Activated CD4-positive, CD25-positive, alpha-beta regulatory T cell (primary cell): ENCODE measurements at regions not wholly inside any gene's neighbourhood (a gene's known extent, or its start where the extent isn't known, plus 50 kb on each side); places are given as distances from the start of the nearest gene placed in this dataset.
"Not testable (repeated sequence)": the region's sequence is repeated elsewhere in the genome, so short reads cannot be mapped to it uniquely, and the experiment has no call there.

Experiments
- DNase-seq, 4 experiments: peaks; one replicate each; lab custom pipeline; 2025; lab: John Stamatoyannopoulos, UW

DNA sequence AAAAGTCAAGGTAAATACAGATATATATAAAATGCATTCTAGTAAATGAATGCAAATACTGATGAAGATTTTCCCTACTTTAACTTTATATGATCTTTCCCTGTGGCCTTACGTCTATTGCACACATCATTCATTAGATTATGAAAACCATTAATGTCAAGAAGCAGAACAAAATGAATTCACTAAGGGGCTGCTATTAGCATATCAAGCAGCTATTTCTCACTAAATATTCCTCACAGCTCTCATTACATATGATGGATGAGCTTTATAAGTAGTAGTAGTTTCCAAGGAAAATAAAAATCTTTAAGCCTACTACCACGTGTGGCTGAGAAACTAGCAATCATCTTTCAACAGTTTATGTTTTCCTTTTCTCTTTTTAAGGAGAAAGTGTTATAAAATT lies 702.8 kb upstream of the SLC39A10 start:
- no peak for DNase-seq

- no peak for DNase-seq
Measured at GRCh38 chr2:194946826-194947225, 710.2 kb upstream of the SLC39A10 start.

DNA sequence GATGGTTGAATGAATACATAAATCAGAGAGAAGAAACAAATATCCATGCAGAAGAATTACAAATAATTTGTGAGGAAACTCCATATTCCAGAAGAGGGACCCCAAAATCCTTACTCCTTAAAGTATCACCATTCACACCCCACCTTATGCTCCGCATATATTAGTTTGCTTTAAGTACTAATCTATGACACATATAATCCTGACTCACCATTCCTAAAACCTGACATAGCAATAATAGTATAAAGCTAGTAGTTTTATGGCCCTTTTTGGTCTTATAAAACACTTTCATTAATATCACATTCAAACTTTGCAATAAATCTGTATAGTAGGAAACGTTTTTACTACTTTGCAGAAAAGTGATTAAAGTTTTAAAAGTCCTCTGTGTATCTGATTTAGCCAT lies 719.0 kb upstream of the SLC39A10 start:
- no peak for DNase-seq

GRCh38 chr2:194927489-194927888 lies 729.5 kb upstream of the SLC39A10 start:
- no peak for DNase-seq

GRCh38 chr2:194926873-194927272 lies 730.2 kb upstream of the SLC39A10 start:
- DNase-seq = no peak

DNA sequence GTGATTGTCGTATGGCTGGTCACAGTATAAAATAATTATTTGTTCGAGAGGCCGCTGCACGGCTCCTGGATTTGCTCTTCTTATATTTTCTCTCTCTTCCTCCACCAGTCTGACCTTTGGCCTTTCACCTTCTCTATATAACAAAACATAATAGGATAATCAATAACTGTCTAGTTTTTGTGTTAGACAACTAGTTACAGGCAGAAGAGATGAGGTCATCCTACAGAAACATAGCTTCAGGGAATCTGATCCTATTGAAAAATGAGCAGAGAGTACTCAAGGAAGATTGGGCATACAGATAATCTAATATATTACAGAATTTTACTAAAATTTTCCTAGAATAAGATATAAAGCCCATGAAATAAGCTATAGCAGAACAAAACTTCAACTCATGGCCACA lies 731.3 kb upstream of the SLC39A10 start:
- no peak for DNase-seq

DNA sequence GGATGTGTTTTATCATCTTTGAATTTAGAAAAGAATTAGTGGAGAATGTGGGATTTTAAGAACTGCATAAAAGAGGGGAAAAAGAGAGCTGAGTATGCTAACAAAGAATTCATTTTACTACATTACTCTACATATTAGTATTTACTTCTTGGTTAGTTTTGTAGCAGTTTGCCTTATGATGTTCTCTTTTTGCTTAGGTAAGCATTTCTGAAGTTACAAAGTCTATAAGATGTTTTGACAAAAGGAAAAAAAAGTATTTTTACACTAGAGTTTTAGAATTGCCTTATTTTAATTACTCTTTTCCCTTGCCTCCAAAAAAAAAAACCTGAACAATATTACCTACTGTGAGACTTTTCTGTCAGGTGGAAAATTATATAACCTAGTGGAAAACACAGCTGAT lies 739.5 kb upstream of the SLC39A10 start:
- no peak for DNase-seq

DNA sequence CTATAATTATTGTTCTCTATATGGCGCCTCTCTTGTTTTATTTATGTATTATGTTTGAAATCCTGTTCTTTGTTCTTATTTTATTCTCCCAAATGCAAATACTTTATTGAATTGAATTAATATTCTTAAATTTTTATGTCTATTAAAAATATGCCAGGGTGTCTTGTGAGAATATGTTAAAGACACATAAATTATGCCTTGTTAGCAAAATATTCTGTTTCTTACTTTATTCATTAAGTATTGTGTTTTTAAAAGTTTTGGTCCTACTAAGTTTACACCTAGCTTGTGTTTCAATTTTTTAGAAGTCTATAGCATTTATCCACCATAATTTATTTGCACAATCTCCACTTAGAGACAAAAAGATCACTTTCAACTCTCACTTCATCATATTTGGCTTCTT lies 741.5 kb upstream of the SLC39A10 start:
- no peak for DNase-seq

- no peak for DNase-seq
Measured at GRCh38 chr2:194907569-194907968, 749.5 kb upstream of the SLC39A10 start.

DNA sequence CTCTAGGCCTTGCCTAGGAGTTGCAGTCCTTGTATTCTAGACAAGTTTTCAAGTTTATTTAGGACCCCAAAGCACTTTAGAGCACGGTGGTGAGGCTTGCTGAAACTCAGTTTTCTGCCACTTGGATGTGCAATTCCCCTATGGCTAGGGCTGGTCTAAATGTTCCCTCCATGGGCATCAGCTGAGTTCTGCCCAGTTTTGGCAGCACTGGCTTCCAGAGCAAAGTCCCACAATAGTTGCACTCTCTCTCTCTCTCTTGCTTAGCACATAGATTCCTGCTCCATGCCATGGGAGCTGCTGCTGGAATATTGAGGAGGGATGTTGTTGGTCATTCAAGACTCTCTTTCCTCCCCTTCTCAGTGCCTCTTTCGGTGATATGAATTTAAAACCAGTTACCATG lies 760.2 kb upstream of the SLC39A10 start:
- DNase-seq = no peak

- no peak for DNase-seq
Measured at GRCh38 chr2:194883711-194884110, 773.3 kb upstream of the SLC39A10 start.

DNA sequence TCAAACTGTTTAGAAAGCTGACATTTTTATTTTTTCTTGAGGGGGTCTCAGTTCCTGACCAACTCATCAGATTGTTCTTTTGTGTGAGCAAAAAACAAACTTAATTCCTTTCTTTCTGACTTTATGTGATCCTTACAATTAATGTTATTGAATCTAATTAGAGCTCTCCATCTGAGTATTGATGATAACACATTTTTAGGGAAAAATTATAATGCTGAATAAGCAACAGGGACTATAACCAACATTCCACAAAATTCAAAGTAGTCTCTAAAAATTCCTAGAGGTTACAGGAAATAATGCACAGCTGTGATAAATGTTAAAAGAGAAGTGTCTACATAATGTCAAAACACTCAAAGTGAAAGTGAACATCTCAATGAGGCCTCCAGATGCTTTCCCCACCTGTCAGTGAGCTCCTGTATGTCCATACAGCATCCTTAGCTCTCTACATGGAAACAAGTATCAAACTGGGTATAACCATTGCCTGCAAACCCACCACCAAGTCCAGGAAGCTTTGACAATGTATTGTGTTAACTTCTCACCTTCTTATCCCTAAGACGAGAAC lies 786.0 kb upstream of the SLC39A10 start:
- DNase-seq = no peak

GRCh38 chr2:194867328-194867727 lies 789.7 kb upstream of the SLC39A10 start:
- DNase-seq = no peak

DNA sequence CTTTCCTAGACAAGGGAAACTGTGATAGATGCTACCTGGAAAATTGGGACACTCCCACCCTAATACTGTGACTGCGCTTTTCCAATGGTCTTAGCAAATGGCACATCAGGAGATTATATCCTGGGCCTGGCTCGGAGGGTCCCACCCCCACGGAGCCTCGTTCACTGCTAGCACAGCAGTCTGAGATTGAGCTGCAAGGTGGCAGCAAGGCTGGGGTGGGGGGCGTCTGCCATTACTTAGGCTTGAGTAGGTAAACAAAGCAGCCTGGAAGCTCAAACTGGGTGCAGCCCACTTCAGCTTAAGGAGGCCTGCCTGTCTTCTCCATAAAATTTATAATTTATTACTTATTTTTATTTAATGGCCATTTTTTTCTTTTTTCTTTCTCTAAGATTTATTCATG lies 802.1 kb upstream of the SLC39A10 start:
- DNase-seq = no peak

DNA sequence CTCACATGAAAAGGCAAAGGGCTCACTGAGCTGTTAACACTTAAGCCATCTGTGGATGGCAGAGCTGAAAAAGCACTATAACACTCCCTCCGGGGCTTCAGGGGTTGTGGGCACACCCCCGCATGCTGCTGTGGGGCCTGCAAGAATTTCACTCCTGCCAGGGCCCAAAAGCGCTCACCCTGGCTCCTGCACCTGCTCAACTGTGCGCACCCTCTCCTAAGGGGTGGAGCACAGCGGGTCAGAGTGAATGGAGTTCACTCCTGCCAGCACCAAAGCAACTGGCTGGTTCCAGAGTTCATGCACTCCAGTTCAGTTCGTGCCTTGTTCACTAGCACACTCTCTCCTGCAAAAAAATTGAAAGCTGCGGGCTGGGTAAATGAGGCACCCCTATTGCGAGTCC lies 814.2 kb upstream of the SLC39A10 start:
- no peak for DNase-seq

GRCh38 chr2:194834371-194834770 lies 822.7 kb upstream of the SLC39A10 start:
- not testable (repeated sequence) for DNase-seq

DNA sequence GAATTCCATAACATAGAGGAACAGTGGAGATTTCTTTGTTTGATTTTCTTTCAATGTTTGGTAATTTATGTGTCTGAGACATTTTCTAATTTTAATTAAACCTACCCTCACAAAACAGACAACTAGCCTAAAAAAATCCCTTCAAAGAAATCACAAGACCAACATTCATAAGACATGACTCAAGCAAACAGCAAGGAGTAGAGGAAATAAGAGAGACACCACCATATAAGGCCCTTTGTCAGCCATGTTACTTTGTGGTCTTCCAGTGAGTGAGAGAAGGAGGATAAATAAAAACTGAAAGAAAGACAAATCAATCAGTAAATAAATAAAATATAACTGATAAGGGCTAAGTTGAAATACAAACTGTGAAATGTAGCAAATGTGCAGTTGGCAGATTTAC lies 830.8 kb upstream of the SLC39A10 start:
- DNase-seq = no peak

GRCh38 chr2:194824450-194824849 lies 832.6 kb upstream of the SLC39A10 start:
- DNase-seq = no peak

- no peak for DNase-seq
Measured at GRCh38 chr2:194822657-194823056, 834.4 kb upstream of the SLC39A10 start.

DNA sequence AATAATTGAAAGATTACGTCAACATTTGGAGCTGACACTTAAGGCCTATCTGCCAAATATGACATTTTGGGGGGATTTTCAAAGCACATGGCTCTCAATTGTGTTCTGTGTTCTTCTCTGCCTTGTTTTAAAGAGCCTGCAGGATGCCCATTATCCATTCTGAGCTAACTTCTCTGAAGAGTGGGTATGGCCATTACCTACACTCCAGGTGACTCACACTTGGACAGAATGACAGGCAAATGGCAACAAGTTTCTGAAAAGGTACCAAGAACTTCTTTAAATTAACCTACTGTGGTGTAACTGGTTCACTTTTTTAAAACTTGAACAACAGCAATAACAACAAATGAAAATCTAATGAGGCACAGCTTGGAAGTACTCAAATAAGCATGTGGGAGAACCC lies 834.9 kb upstream of the SLC39A10 start:
- DNase-seq = no peak

GRCh38 chr2:194819367-194819766 lies 837.7 kb upstream of the SLC39A10 start:
- DNase-seq = no peak

DNA sequence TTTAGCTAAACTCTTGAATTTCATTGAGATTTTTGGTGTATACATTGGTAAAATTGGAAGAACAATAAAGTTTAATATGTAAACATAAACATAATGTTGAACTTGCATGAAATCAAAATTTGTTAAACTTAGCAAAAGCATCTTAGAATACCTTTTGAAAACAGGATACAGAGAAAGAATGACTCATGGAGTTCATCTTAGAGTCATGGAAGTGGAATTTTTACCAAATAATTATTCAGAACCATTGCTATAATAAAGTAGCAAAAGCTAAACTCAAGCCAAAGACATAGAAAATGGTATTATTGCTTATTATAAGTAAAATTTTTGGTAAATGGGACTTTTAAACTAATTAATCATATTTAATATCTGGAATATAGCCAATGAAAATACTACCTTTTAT lies 841.6 kb upstream of the SLC39A10 start:
- no peak for DNase-seq

- DNase-seq = no peak
Measured at GRCh38 chr2:194802589-194802988, 854.4 kb upstream of the SLC39A10 start.

- not testable (repeated sequence) for DNase-seq
Measured at GRCh38 chr2:194787071-194787470, 870.0 kb upstream of the SLC39A10 start.

GRCh38 chr2:194771394-194771793 lies 885.6 kb upstream of the SLC39A10 start:
- not testable (repeated sequence) for DNase-seq
